MM.1S (cell line): ENCODE measurements at regions not wholly inside any gene's neighbourhood (a gene's known extent, or its start where the extent isn't known, plus 50 kb on each side); places are given as distances from the start of the nearest gene placed in this dataset.

Experiments
- CTCF ChIP-seq: fragments of 300-600 bp; sonication (generic); IDR thresholded peaks from 2 replicates; pipeline ENCODE4 v1.5.1; 2016; ENCODE audit warnings: antibody characterized with exemption, low read length, mixed read lengths
- EZH2 ChIP-seq: fragments of 300-600 bp; sonication (generic); optimal IDR thresholded peaks from 2 replicates; pipeline ENCODE3; 2017; ENCODE audit warnings: low read depth, mild to moderate bottlenecking, antibody characterized with exemption, low read length, mixed read lengths

GRCh38 chr1:24244519-24245268 lies 57.6 kb upstream of the IFNLR1 start:
- TF ChIP-seq CTCF (no peak), EZH2 (no peak)
